Stimulated activated effector memory CD8-positive, alpha-beta T cell treated with anti-CD3 and anti-CD28 coated beads, Interleukin-12 subunit alpha, Interleukin-12 subunit beta, amount 100 ng/mL, for 72 hours (primary cell): ENCODE measurements at regions not wholly inside any gene's neighbourhood (a gene's known extent, or its start where the extent isn't known, plus 50 kb on each side); places are given as distances from the start of the nearest gene placed in this dataset.
"Not testable (repeated sequence)": the region's sequence is repeated elsewhere in the genome, so short reads cannot be mapped to it uniquely, and the experiment has no call there.

ENCODE experiments used
- ATAC-seq: fragments of 150-1000 bp; cut with Tn5 transposase; 2 replicates; pipeline ENCODE4 v1.10.0; 2021
- DNase-seq, 2 donors: peaks; one replicate each; pipeline ENCODE4 v3.0.0; 2021 to 2022; ENCODE audit warnings: low spot score in 2 of 2
- H3K27ac Mint-ChIP-seq: one replicate; pipeline ENCODE4 v1.8.0; 2022; ENCODE audit warnings: mild to moderate bottlenecking, mixed read lengths
- H3K36me3 Mint-ChIP-seq: one replicate; pipeline ENCODE4 v1.8.0; 2022; ENCODE audit warnings: mild to moderate bottlenecking, mixed read lengths
- H3K4me1 Mint-ChIP-seq: one replicate; pipeline ENCODE4 v1.8.0; 2022; ENCODE audit warnings: mixed read lengths
- H3K4me3 Mint-ChIP-seq: one replicate; pipeline ENCODE4 v1.8.0; 2022; ENCODE audit warnings: mild to moderate bottlenecking, mixed read lengths
- H3K9me3 Mint-ChIP-seq: one replicate; pipeline ENCODE4 v1.8.0; 2022; ENCODE audit warnings: mixed read lengths

DNA sequence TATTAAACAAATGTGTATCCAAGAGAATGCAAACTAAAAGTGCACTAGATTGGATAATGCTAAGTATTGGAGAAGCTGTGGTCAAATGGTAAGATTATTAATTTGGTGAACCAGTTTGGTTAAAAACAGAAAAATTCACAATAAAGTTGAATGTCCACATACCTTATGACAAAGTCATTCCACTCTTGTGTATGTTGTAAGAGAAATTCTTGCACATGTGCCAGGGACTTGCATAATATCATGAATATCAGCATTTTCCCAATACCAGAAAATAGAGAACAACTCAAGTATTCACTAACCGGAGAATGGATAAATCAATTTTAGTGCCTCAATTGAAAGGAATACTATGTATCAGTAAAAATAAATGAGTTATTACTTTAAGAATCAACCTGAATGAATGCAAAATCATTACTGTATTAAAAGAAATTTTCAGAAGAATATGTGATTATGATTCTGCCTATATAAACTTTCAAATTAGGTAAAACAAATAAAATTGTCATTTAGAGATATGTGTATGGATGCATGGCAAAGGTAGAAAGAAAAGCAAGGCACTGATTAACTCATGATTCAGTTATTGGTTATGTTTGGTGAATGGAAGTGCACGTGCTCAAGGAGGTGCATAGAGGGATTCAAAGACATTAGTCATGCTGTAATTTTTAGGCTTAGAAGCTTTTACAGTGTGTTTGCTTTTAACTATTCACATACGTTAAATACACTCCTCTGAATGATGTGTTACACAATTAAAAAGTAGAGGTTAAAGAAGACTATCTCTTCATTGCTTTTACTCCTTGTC, 217.4 kb upstream of the KCNK2 start:
- peaks cover 5% of the 10 kb centered on the region for H3K9me3 Mint-ChIP-seq
- no peak overlapping the region for H3K4me3 Mint-ChIP-seq
- H3K4me1 Mint-ChIP-seq = no peaks in the 10 kb centered on the region
- DNase-seq (no peak), ATAC-seq (no peak)
- H3K27ac Mint-ChIP-seq = no peak overlapping the region
- H3K36me3 Mint-ChIP-seq = no peaks in the 10 kb centered on the region

DNA sequence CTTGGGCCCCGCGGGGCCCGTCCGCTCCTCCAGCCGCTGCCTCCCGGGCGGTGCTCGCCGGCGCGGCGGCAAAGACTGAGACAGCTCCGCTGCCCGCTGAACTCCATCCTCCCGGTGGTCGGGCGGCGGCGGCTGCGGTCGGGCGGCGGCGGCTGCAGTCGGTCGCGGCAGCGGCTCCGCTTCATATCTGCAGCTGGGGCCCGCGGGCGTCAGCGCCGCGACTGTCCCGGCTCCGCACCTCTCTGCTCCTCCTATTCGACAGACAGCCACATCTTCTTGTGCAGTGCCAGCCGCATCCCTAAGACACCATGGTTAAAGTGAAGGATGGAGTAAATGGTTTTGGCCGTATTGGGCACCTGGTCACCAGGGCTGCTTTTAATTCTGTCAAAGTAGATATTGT, 212.1 kb upstream of the KCNK2 start:
- H3K9me3 Mint-ChIP-seq, H3K4me3 Mint-ChIP-seq, H3K27ac Mint-ChIP-seq, DNase-seq, H3K4me1 Mint-ChIP-seq, H3K36me3 Mint-ChIP-seq, ATAC-seq: not testable (repeated sequence)

DNA sequence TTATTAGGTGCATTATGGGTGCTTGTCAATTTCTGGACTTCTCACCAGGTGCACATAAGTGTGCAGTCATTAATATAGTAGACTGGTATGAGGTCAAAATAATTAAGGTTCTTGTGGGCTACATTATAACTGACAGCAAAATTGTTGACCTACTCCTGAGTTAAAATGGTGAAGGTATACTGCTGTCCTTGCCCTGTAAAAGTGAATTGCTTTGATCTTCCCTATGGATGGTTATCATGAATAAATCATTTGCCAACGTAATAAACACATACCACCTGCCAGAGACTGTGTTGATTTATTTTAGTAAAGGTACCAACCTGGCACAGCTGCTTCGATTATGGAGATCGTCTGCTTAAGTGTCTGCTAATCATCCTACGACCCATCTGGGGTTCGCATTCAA, 201.6 kb upstream of the KCNK2 start:
- Mint-ChIP-seq H3K4me3 (no peak overlapping the region), H3K36me3 (no peaks in the 10 kb centered on the region)

DNA sequence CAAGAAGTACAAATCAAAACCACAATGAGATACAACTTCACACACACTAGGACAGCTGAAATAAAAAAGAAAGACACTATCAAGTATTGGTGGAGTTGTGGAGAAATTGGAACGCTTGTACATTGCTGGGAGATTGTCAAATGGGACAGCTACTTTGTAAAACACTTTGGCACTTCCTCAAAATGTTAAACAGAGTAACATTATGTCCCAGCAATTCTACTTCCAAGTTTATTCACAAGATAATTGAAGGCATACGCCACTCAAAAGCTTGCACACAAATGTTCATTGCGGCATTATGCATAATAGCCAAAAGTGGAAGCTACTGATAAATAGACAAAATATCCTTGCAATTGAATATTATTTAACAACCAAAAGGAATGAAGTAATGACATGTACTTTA, 199.9 kb upstream of the KCNK2 start:
- no peaks in the 10 kb centered on the region for H3K36me3 Mint-ChIP-seq
- no peak overlapping the region for H3K4me3 Mint-ChIP-seq
- no peak overlapping the region for H3K27ac Mint-ChIP-seq
- ATAC-seq (no peak), DNase-seq (no peak)
- peaks cover 10% of the 10 kb centered on the region for H3K9me3 Mint-ChIP-seq
- H3K4me1 Mint-ChIP-seq = no peaks in the 10 kb centered on the region

More for the DNA sequence above, 201.6 kb upstream of the KCNK2 start:
- Mint-ChIP-seq H3K27ac (no peak overlapping the region), H3K9me3 (peaks cover 4% of the 10 kb centered on the region), H3K4me1 (no peaks in the 10 kb centered on the region)
- DNase-seq (no peak), ATAC-seq (no peak)

DNA sequence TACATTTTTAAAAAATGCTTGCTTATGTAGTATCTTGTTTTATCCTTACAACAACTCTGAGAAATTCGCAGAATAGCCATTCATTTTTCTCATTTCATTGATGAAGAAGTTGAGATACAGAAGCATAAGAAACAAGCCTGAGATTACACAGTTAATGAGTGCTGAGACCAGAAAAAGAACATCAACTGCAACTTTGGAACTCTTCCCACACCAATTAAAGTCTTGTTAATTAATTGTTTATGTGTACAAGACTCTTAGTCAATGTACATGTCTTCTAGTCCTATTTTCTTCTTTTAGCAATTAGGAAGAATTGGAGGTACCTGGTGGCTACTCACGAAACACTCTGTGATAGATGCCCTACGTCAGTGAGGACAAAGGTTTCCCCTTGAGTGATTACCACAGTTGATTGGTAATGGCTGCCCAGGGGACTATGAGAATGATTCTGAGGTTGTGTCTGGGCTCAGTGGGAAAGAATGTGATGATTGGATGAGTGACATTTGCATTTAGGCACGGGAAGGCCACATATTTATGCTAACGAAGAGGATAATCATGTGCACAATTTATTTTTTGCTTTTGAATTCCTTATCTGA, 187.4 kb upstream of the KCNK2 start:
- Mint-ChIP-seq H3K9me3 (peaks cover 11% of the 10 kb centered on the region), H3K27ac (no peak overlapping the region), H3K4me1 (no peaks in the 10 kb centered on the region), H3K36me3 (no peaks in the 10 kb centered on the region), H3K4me3 (no peak overlapping the region)
- DNase-seq (no peak), ATAC-seq (no peak)

DNA sequence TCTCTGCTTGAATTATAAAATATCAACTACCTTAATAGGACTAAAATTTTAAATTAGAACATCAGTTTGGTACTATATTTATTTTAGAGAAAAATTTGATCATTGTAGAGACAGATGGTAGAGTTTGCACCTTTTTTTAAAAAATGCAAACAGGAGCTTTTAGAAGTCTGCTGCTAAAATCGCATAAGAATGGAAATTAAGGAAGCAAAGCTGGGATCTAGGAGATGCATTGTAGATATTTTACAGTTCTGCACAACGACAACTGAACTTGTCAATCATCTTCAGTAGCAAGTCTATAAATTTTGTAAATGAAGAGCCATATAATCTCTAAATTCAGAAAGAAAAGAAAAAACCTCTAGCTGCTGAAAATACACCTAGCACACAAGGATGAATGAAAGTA, 185.6 kb upstream of the KCNK2 start:
- DNase-seq (no peak), ATAC-seq (no peak)
- no peak overlapping the region for H3K27ac Mint-ChIP-seq
- H3K36me3 Mint-ChIP-seq = no peaks in the 10 kb centered on the region
- H3K9me3 Mint-ChIP-seq = peaks cover 12% of the 10 kb centered on the region
- H3K4me3 Mint-ChIP-seq = no peak overlapping the region
- no peaks in the 10 kb centered on the region for H3K4me1 Mint-ChIP-seq

DNA sequence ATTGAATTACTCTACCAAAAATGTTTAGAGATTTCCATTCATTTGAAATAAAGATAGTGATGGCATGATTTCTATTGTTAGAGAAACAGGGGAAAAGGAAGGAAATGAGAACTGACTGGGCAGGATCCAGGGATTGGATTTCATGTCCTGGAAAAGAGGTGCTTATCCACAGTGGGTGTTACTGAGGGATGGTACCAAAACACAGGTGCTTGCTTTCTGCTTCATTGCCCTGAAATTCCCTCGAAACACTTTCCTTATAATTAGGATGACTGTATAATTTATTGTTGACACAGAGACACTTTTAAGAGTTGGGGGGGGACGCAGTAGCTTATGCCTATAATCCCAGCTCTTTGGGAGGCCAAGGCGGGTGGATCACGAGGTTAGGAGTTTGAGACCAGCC, 185.0 kb upstream of the KCNK2 start:
- no peaks in the 10 kb centered on the region for H3K36me3 Mint-ChIP-seq
- no peak overlapping the region for H3K27ac Mint-ChIP-seq

DNA sequence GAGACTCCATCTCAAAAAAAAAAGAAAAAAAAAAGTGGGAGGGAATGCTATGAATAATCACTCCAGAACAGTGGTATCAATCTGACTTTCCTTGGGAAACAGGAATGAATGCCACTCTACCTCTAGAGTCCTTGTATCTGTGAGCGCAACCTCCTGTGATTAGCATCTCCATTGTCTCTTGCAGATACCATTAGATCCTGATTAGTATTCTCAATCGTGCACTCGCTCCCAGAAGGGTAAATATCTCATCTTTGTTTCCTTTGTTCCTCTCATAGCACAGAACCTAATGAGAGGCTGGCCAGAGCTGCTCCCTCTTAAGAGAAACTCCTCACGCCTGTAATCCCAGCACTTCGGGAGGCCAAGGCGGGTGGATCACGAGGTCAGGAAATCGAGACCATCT, 184.4 kb upstream of the KCNK2 start:
- Mint-ChIP-seq H3K36me3 (no peaks in the 10 kb centered on the region), H3K4me3 (no peak overlapping the region), H3K9me3 (peaks cover 8% of the 10 kb centered on the region), H3K4me1 (no peaks in the 10 kb centered on the region), H3K27ac (no peak overlapping the region)
- no peak for DNase-seq
- ATAC-seq = no peak

More for the DNA sequence above, 185.0 kb upstream of the KCNK2 start:
- no peak for ATAC-seq
- H3K4me3 Mint-ChIP-seq = no peak overlapping the region
- H3K9me3 Mint-ChIP-seq = peaks cover 9% of the 10 kb centered on the region
- no peak for DNase-seq
- H3K4me1 Mint-ChIP-seq = no peaks in the 10 kb centered on the region

DNA sequence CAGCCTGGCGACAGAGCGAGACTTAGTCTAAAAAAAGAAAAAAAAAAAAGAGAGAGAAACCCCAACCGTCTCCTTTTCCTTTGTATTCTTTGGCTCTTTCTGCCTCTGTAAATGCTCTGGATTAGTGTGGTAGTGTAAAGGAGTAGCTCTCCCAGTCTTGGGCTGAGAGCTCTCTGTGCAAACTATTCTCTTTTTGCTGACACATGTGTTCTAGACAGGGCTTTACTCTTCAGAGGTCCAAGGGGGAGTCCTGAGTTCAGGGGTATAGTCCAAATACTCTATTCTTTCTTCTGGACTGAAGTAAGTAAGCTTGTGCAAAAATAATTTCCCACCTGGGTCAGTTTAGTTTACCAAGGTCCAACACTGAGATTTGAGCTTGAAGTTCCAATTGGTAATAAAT, 183.8 kb upstream of the KCNK2 start:
- Mint-ChIP-seq H3K27ac (no peak overlapping the region), H3K9me3 (peaks cover 4% of the 10 kb centered on the region), H3K4me1 (no peaks in the 10 kb centered on the region), H3K36me3 (no peaks in the 10 kb centered on the region), H3K4me3 (no peak overlapping the region)
- DNase-seq (no peak), ATAC-seq (no peak)

DNA sequence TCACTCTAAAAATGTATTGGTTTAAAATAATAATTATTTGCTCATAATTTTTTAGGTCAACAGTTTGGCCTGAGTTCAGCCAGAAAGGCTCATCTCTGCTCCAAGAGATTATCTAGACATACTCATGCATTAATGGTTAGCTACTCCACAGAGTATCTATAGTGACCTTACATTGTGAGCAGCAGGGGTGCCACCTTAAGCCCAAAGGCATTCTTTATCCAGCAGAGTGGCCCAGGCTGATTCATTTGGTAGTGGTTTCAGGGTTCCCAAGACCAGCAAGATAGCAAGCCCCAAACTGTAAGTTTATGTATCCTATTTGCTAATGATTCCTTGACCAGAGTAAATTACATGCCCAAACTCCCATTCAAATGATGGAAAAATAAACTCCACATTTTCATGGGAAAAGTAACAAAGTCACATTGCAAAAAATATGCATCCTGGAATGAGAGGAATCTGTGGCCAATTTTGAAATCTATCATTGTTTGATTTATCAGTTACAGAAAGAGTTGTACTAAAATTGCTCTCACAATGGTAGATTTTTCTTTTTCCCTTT, 182.6 kb upstream of the KCNK2 start:
- H3K27ac Mint-ChIP-seq = no peak overlapping the region
- DNase-seq = no peak

DNA sequence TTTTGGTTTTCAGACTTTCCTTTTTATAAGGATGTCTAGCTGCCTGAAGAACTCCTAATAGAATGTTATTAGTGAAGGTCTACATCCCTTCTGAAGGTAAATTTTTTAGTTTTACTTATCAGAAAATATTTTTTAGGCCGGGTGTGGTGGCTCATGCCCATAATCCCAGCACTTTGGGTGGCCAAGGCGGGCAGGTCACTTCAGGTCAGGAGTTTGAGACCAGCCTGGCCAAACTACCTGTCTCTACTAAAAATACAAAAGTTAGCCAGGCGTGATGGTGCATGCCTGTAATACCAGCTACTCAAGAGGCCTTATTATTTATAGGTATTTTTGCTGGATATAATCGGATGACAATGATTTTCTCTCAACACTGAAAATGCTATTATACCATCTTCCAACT, 181.9 kb upstream of the KCNK2 start:
- Mint-ChIP-seq H3K4me3 (no peak overlapping the region), H3K36me3 (no peaks in the 10 kb centered on the region), H3K9me3 (peaks cover 4% of the 10 kb centered on the region), H3K4me1 (no peaks in the 10 kb centered on the region), H3K27ac (no peak overlapping the region)
- DNase-seq (no peak), ATAC-seq (no peak)

More for the DNA sequence above, 182.6 kb upstream of the KCNK2 start:
- Mint-ChIP-seq H3K4me3 (no peak overlapping the region), H3K36me3 (no peaks in the 10 kb centered on the region), H3K4me1 (no peaks in the 10 kb centered on the region), H3K9me3 (peaks cover 4% of the 10 kb centered on the region)
- no peak for ATAC-seq

DNA sequence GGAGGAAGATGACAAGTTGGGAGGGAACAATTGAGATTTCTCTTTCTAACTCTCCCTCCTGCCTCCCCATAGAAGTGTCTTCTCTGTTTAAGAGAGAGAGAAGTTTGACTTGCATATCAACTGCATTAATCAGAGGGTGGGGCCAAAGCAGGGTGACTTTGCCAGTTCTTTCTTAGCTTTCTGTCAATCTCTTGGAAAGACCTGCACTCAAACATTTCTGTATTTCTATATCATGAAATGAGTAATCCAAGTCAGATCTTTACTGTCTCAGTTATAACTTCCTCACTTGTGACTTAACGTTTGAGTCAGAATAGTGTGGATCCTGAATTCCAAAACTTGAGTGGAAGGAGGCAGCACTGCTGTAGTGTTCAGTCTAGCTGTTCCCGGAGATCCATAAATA, 180.8 kb upstream of the KCNK2 start:
- DNase-seq (no peak), ATAC-seq (no peak)
- Mint-ChIP-seq H3K4me1 (no peaks in the 10 kb centered on the region), H3K4me3 (no peak overlapping the region), H3K27ac (no peak overlapping the region), H3K9me3 (peaks cover 4% of the 10 kb centered on the region), H3K36me3 (no peaks in the 10 kb centered on the region)

DNA sequence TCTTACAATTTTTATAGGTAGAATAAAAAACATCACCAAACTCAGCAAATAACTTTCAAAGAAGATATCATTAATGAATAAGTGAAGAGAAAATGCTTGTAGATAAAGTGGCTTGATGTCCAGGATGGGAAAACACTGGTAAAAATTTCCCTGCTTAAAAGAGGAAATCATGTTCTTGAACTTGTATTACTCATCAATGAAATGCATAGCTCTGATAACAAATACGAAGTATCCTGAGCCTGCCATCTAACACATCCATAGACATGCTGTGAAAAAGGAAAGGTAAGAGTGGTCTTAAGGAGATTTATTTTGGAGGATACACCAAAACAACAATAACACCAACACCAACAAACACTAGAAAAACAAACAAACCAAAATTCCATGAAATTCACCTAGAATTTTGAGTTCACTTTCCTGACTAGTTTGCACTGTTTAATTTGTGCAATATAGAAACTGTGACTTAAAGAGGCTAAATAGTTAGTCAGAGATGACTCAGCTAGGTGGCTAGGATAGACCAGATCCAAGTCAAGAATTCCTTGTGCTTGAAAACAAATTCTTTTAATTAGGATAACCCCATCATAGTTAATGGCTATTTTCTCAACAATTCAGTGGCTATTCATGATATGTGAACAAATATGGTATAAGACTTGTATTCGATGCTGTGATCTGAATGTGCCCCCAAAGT, 179.8 kb upstream of the KCNK2 start:
- H3K27ac Mint-ChIP-seq = no peak overlapping the region
- no peak for DNase-seq
- H3K4me1 Mint-ChIP-seq = no peaks in the 10 kb centered on the region
- H3K9me3 Mint-ChIP-seq = peaks cover 4% of the 10 kb centered on the region
- no peak overlapping the region for H3K4me3 Mint-ChIP-seq
- no peak for ATAC-seq
- no peaks in the 10 kb centered on the region for H3K36me3 Mint-ChIP-seq

DNA sequence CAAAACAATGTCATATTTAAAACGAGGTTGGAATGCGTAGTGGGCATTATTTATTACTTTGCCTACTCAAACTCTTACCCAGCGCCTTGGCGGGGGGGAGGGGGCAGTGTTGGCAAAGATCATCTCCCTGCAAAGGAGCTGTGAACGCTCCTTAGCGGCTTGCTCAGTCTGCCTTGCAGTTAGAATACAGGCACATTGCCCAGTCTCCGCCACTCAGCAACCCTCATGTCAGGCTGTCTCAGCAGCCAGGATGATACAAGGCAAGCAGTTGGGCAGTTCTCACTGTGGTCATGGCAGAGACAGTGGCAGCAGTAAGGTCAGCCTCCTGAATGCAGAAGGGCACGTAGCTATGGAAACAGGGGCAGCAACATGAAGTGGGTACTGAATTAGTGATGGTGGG, 170.4 kb upstream of the KCNK2 start:
- H3K9me3 Mint-ChIP-seq = peaks cover 12% of the 10 kb centered on the region
- no peaks in the 10 kb centered on the region for H3K4me1 Mint-ChIP-seq
- ATAC-seq (no peak), DNase-seq (no peak)
- no peak overlapping the region for H3K4me3 Mint-ChIP-seq
- H3K27ac Mint-ChIP-seq = no peak overlapping the region
- H3K36me3 Mint-ChIP-seq = no peaks in the 10 kb centered on the region

DNA sequence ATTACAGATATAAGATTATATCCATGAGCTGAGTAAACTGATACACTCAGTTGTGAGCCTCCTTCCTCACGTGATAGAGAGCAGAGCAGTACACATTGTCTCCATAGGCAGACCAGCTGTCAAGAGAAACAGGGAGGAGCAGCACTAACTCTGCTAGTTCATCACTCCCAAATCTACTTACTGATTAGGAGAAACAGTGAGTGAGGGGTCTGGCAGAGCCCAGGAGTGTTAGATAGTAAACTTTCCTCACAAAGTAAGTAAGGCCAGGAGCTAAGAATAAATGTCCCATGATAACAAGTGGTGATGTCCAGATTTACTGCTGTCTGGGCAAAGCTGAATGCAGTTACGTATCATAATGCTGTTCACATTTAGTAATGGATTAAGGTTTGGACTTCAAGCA, 168.6 kb upstream of the KCNK2 start:
- Mint-ChIP-seq H3K9me3 (peaks cover 12% of the 10 kb centered on the region), H3K4me3 (no peak overlapping the region), H3K4me1 (no peaks in the 10 kb centered on the region), H3K36me3 (no peaks in the 10 kb centered on the region), H3K27ac (no peak overlapping the region)
- ATAC-seq (no peak), DNase-seq (no peak)
